ENCODE measurements at regions not wholly inside any gene's neighbourhood (a gene's known extent, or its start where the extent isn't known, plus 50 kb on each side); places are given as distances from the start of the nearest gene placed in this dataset.

DNA sequence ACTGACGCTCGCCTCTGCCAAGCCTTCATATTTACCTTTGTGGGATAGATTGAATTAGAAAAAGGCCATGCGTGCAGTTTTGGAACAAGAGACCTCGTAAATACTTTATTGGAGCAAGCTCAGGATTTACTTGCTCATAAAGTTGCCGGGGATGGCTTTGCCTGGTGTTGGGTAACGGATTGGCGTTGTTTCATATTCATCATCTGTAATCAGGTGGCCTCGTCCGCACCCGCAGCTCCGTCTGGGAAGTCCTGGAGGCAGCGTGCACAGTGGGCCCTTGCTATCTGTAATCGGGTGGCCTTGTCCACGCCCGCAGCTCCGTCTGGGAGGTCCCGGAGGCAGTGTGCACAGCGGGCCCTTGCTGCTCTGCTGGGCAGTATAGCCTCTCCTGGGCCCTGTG is 1209.3 kb downstream of the BRD1 start:
- Histone ChIP-seq H3K9me3 (no peaks in the 10 kb centered on the region), H3K27ac (no peak overlapping the region), H3K4me1 (ENCODE audit: insufficient read depth) (no peaks in the 10 kb centered on the region), H3K4me3 (no peak overlapping the region), H3K36me3 (no peaks in the 10 kb centered on the region), H3K27me3 (no peaks in the 10 kb centered on the region)
- intact Hi-C loops (cut with DNase I), result loop anchor here in 1 of 4 donors (10.0 kb wide), 1 partner anchor 64 kb away; no protein-coding TSS in a partner anchor
- WGBS, 3 donors, result 80 to 86% (median 81%) methylated on average over 18 of the region's 18 CpGs
- DNase-seq, result no peak
- TF ChIP-seq POLR2A (IDR thresholded peaks at IDR 0.05), result no peak
- no peak for TF ChIP-seq EP300 (IDR thresholded peaks at IDR 0.05)
- TF ChIP-seq, protein P1, sequence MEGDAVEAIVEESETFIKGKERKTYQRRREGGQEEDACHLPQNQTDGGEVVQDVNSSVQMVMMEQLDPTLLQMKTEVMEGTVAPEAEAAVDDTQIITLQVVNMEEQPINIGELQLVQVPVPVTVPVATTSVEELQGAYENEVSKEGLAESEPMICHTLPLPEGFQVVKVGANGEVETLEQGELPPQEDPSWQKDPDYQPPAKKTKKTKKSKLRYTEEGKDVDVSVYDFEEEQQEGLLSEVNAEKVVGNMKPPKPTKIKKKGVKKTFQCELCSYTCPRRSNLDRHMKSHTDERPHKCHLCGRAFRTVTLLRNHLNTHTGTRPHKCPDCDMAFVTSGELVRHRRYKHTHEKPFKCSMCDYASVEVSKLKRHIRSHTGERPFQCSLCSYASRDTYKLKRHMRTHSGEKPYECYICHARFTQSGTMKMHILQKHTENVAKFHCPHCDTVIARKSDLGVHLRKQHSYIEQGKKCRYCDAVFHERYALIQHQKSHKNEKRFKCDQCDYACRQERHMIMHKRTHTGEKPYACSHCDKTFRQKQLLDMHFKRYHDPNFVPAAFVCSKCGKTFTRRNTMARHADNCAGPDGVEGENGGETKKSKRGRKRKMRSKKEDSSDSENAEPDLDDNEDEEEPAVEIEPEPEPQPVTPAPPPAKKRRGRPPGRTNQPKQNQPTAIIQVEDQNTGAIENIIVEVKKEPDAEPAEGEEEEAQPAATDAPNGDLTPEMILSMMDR (IDR thresholded peaks at IDR 0.05), result no peak

DNA sequence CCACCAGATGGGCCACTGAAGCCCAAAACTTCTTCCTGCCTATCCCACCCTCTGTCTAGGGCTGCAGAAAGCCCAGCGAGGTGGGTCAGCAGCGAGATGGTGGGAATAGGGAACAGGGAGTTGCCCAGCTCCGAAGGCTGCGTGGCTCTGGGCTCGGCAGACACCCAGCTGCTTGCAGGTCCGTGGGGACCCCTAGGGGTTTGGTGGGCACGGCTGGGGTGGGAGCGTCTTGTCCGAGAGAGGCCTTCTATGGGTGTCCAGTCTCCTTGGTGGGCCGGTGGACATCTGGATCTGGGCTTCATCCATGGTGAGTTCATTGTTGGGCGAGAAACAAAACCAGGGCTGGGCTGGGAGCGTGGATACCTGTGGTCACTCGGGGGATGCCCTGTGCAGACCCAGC is 1211.0 kb downstream of the BRD1 start:
- intact Hi-C loops (cut with DNase I), result loop anchor here in 1 of 4 donors (10.0 kb wide), 1 partner anchor 62 kb away; no protein-coding TSS in a partner anchor
- no peaks in the 10 kb centered on the region for H3K4me1 ChIP-seq (ENCODE audit: insufficient read depth)
- WGBS, 3 donors, result 90 to 94% (median 93%) methylated on average over 13 of the region's 13 CpGs

DNA sequence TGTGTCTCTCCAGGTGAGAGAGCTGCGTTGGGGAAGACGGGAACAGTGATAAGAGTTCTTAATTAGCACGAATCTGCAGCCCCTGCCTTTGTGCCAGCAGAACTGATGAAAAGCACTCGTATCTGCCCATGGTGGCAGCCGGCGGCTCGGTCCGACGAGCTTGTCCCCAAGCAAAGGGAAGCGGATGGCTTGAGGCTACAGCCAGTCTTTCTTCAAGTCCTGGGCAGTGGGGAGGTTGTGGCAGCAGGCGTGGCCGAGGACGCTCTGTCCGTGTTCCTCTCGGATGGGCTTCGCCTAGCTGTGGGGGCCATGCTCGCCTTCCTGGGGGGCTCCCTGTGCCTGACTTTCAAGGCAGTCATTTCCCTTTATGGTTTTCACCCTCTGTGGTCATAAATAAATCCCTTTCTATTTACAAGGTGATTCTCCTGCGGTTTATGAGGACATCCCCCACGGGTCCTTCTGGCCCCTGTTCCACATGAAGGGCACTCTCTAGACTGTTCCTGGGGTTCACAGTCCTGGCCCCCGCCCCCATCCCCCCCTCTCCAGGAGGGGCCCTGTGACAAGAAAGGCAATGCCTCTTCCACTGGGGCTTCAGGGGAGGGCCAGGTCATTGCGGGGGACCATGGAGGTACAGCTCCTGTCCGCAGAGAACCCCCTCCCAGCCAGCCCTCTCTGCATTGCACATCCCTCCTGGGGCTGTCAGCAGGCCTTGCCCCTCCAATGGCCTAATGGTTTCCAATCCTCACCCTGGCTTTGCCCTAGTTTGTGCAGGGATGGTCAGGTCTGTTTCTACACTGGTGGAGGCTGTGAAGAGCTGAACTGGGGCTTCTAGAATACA is 1212.3 kb downstream of the BRD1 start:
- no peak for DNase-seq
- Histone ChIP-seq H3K36me3 (no peaks in the 10 kb centered on the region), H3K27me3 (no peaks in the 10 kb centered on the region), H3K27ac (no peak overlapping the region), H3K4me1 (ENCODE audit: insufficient read depth) (no peaks in the 10 kb centered on the region), H3K4me3 (no peak overlapping the region), H3K9me3 (no peaks in the 10 kb centered on the region)
- intact Hi-C loops (cut with DNase I), result loop anchor here in 1 of 4 donors (10.0 kb wide), 1 partner anchor 61 kb away; no protein-coding TSS in a partner anchor
- 77 to 88% (median 82%) methylated on average over 17 to 22 of the region's 22 CpGs for WGBS, 3 donors
- TF ChIP-seq POLR2A (IDR thresholded peaks at IDR 0.05) (no peak), EP300 (IDR thresholded peaks at IDR 0.05) (no peak)
- TF ChIP-seq, protein P1 (IDR thresholded peaks at IDR 0.05), result no peak

More for the DNA sequence above, 1211.0 kb downstream of the BRD1 start:
- Histone ChIP-seq H3K9me3 (no peaks in the 10 kb centered on the region), H3K27me3 (no peaks in the 10 kb centered on the region), H3K27ac (no peak overlapping the region), H3K36me3 (no peaks in the 10 kb centered on the region), H3K4me3 (no peak overlapping the region)
- DNase-seq, result no peak
- TF ChIP-seq EP300 (IDR thresholded peaks at IDR 0.05), result no peak
- no peak for TF ChIP-seq POLR2A (IDR thresholded peaks at IDR 0.05)
- TF ChIP-seq, protein P1 (IDR thresholded peaks at IDR 0.05), result no peak

GRCh38 chr22:48613566-48614200 is 1214.0 kb downstream of the BRD1 start:
- 71 to 85% (median 79%) methylated on average over 29 to 32 of the region's 32 CpGs for WGBS, 3 donors
- TF ChIP-seq, protein P1 (IDR thresholded peaks at IDR 0.05), result no peak
- no peak for TF ChIP-seq POLR2A (IDR thresholded peaks at IDR 0.05)
- no peak for TF ChIP-seq EP300 (IDR thresholded peaks at IDR 0.05)
- DNase-seq, result no peak
- intact Hi-C loops (cut with DNase I), result loop anchor here in 1 of 4 donors (10.0 kb wide), 1 partner anchor 59 kb away; no protein-coding TSS in a partner anchor
- Histone ChIP-seq H3K4me1 (ENCODE audit: insufficient read depth) (no peaks in the 10 kb centered on the region), H3K27ac (no peak overlapping the region), H3K9me3 (no peaks in the 10 kb centered on the region), H3K27me3 (no peaks in the 10 kb centered on the region), H3K4me3 (no peak overlapping the region), H3K36me3 (no peaks in the 10 kb centered on the region)
